DND-41 (cell line): ENCODE measurements at regions not wholly inside any gene's neighbourhood (a gene's known extent, or its start where the extent isn't known, plus 50 kb on each side); places are given as distances from the start of the nearest gene placed in this dataset.

ENCODE experiments used
- ATAC-seq: fragments of 200-7000 bp; cut with Tn5 transposase; 3 replicates; pipeline ENCODE4 v1.9.1; 2021; ENCODE audit warnings: low read depth; ENCODE audit not compliant: insufficient read depth
- DNase-seq: peaks from one replicate; pipeline ENCODE4 v3.0.0-alpha.2; 2020
- H2AFZ ChIP-seq: 2 replicates; pipeline ENCODE4 v1.6.0; 2012; ENCODE audit warnings: low read depth, low read length
- H3K27ac ChIP-seq: 2 replicates; pipeline ENCODE4 v1.5.1; 2012; ENCODE audit warnings: low read length, inconsistent platforms
- H3K27me3 ChIP-seq: fragments of 200-600 bp; sonication (generic); 2 replicates; pipeline ENCODE4 v1.6.0; 2012; ENCODE audit warnings: low read length, mild to moderate bottlenecking, inconsistent platforms; ENCODE audit not compliant: insufficient read depth, poor library complexity
- H3K36me3 ChIP-seq: 2 replicates; pipeline ENCODE4 v1.5.1; 2012; ENCODE audit warnings: low read length, inconsistent platforms; ENCODE audit not compliant: insufficient read depth
- H3K4me1 ChIP-seq: 2 replicates; pipeline ENCODE4 v1.5.1; 2012; ENCODE audit warnings: mild to moderate bottlenecking, low read length; ENCODE audit not compliant: insufficient read depth
- H3K4me2 ChIP-seq: 2 replicates; pipeline ENCODE4 v1.6.0; 2012; ENCODE audit warnings: mild to moderate bottlenecking, moderate library complexity, low read length, inconsistent platforms; ENCODE audit not compliant: insufficient read depth
- H3K4me3 ChIP-seq, 2 experiments: fragments of 200-600 bp in 1 of 2; shearing (Covaris generic) in 1 of 2; 2 replicates each; pipeline ENCODE4 v1.5.1; 2012 to 2016; ENCODE audit warnings: inconsistent platforms in 2 of 2, low read length in 2 of 2, mild to moderate bottlenecking in 2 of 2, low read depth in 1 of 2, moderate library complexity in 1 of 2
- H3K79me2 ChIP-seq: 2 replicates; pipeline ENCODE4 v1.6.0; 2012; ENCODE audit warnings: low read length, inconsistent platforms; ENCODE audit not compliant: insufficient read depth
- H3K9ac ChIP-seq: 2 replicates; pipeline ENCODE4 v1.6.0; 2012; ENCODE audit warnings: low read depth, mild to moderate bottlenecking, inconsistent platforms, low read length, moderate library complexity
- H3K9me3 ChIP-seq: 2 replicates; pipeline ENCODE4 v1.5.1; 2012; ENCODE audit warnings: low read length, moderate library complexity, mild to moderate bottlenecking, inconsistent platforms; ENCODE audit not compliant: insufficient read depth, severe bottlenecking
- H4K20me1 ChIP-seq: 2 replicates; pipeline ENCODE4 v1.6.0; 2012; ENCODE audit warnings: low read length; ENCODE audit not compliant: insufficient read depth
- CTCF ChIP-seq: IDR thresholded peaks from 2 replicates; pipeline ENCODE4 v1.5.1; 2012; ENCODE audit warnings: borderline replicate concordance, low read length, moderate library complexity, mild to moderate bottlenecking; ENCODE audit not compliant: poor library complexity, severe bottlenecking; ENCODE audit errors: extremely low read depth
- EZH2 ChIP-seq: IDR thresholded peaks from 3 replicates; pipeline ENCODE4 v1.6.1; 2012; ENCODE audit warnings: borderline replicate concordance, low read depth, mild to moderate bottlenecking, moderate library complexity, low read length, inconsistent platforms; ENCODE audit not compliant: severe bottlenecking

GRCh38 chr5:118628660-118629354 lies 359.5 kb downstream of the DTWD2 start:
- ATAC-seq = no peak
- H3K36me3 ChIP-seq = no peaks in the 10 kb centered on the region
- no peaks in the 10 kb centered on the region for H3K9me3 ChIP-seq
- no peak overlapping the region for H2AFZ ChIP-seq
- DNase-seq = no peak
- H3K79me2 ChIP-seq = no peaks in the 10 kb centered on the region
- no peak overlapping the region for H3K27ac ChIP-seq
- no peaks in the 10 kb centered on the region for H3K27me3 ChIP-seq
- H3K4me3 ChIP-seq = no peak overlapping the region
- no peaks in the 10 kb centered on the region for H4K20me1 ChIP-seq
- TF ChIP-seq EZH2 (no peak), CTCF (no peak)
- H3K4me1 ChIP-seq = no peaks in the 10 kb centered on the region
- no peak overlapping the region for H3K9ac ChIP-seq
- H3K4me2 ChIP-seq = no peak overlapping the region

- H3K9ac ChIP-seq = no peak overlapping the region
- ATAC-seq (no peak), DNase-seq (no peak)
- H3K4me2 ChIP-seq = no peak overlapping the region
- no peak overlapping the region for H3K27ac ChIP-seq
- no peaks in the 10 kb centered on the region for H3K79me2 ChIP-seq
- TF ChIP-seq EZH2 (no peak), CTCF (no peak)
- no peaks in the 10 kb centered on the region for H3K9me3 ChIP-seq
- no peaks in the 10 kb centered on the region for H3K36me3 ChIP-seq
- no peaks in the 10 kb centered on the region for H3K4me1 ChIP-seq
- no peak overlapping the region for H2AFZ ChIP-seq
- H3K27me3 ChIP-seq = no peaks in the 10 kb centered on the region
- H4K20me1 ChIP-seq = no peaks in the 10 kb centered on the region
- no peak overlapping the region for H3K4me3 ChIP-seq
Observed at GRCh38 chr5:118620233-118620632, 368.1 kb downstream of the DTWD2 start.

GRCh38 chr5:118619823-118620222 lies 368.5 kb downstream of the DTWD2 start:
- H2AFZ ChIP-seq = no peak overlapping the region
- H3K4me2 ChIP-seq = no peak overlapping the region
- no peaks in the 10 kb centered on the region for H3K4me1 ChIP-seq
- H3K27ac ChIP-seq = no peak overlapping the region
- TF ChIP-seq CTCF (no peak), EZH2 (no peak)
- no peaks in the 10 kb centered on the region for H4K20me1 ChIP-seq
- no peaks in the 10 kb centered on the region for H3K36me3 ChIP-seq
- no peak for ATAC-seq
- DNase-seq = no peak
- H3K27me3 ChIP-seq = no peaks in the 10 kb centered on the region
- H3K79me2 ChIP-seq = no peaks in the 10 kb centered on the region
- H3K4me3 ChIP-seq = no peak overlapping the region
- no peaks in the 10 kb centered on the region for H3K9me3 ChIP-seq
- H3K9ac ChIP-seq = no peak overlapping the region

- Histone ChIP-seq H3K4me3 (no peak overlapping the region), H3K9me3 (no peaks in the 10 kb centered on the region), H3K27me3 (no peaks in the 10 kb centered on the region), H4K20me1 (no peaks in the 10 kb centered on the region), H3K79me2 (no peaks in the 10 kb centered on the region), H3K4me1 (no peaks in the 10 kb centered on the region), H3K27ac (no peak overlapping the region), H3K4me2 (no peak overlapping the region), H2AFZ (no peak overlapping the region), H3K36me3 (no peaks in the 10 kb centered on the region), H3K9ac (no peak overlapping the region)
- no peak for TF ChIP-seq EZH2
- no peak for TF ChIP-seq CTCF
- DNase-seq (no peak), ATAC-seq (no peak)
Observed at GRCh38 chr5:118616281-118616680, 372.1 kb downstream of the DTWD2 start.
